RKO (cell line): ENCODE measurements at regions not wholly inside any gene's neighbourhood (a gene's known extent, or its start where the extent isn't known, plus 50 kb on each side); places are given as distances from the start of the nearest gene placed in this dataset.

Source experiments
- DNase-seq: peaks from one replicate; pipeline ENCODE4 v3.0.0-alpha.2; 2016; ENCODE audit warnings: low spot score

DNA sequence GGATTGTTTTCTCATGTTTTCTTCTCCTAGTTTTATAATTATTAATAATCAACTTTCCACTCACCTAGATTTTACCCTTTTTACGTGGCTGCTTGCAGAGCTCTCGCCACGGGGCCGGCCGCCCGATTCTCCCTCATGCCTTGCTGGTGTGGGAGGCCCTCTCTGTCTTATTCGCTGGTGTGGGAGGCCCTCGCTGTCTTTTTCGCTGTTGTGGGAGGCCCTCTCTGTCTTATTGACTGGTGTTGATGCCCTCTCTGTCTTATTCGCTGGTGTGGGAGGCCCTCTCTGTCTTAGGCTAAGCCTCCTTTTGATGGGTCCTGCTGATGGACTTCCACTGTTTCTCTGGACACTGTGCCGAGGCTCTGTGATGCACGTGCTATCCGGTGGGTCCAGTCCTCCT, 161.3 kb upstream of the IRX2 start:
- DNase-seq = no peak

DNA sequence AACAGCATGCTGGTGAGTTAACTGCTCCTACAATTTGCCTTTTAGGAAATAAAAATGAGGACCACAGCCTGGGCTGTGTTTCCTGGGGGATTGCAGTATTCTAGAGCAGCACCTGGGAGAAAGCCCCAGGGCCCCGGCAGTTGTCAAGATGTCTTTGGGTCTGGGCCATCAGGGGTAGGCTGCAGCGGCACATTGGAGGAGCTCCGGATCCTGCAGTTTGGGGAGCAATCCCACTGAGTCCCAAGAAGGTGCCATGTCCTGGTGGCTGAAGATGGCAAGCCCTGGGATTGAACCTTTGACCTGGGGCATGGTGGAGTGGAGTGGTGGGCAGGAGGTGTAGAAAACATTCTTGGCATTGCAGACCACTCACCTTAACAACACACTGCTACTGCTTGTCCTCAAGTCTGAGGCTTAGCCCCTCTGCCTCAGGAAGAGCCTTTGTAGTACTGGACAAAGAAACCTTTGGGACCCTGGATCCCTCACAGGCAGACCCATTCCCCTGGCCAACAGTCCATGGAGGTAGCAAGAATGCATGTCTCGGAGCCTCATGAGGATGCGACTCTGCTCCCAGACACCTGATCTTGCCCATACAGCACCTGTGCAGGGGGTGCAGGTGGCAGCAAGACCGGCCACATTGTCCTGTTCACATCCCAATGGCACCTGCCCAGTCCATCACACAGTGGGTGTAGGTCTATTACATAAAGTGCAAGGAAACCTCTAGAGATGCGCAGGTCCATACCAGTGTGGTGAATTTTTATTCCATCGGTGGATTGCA, 159.1 kb upstream of the IRX2 start:
- DNase-seq = no peak

DNA sequence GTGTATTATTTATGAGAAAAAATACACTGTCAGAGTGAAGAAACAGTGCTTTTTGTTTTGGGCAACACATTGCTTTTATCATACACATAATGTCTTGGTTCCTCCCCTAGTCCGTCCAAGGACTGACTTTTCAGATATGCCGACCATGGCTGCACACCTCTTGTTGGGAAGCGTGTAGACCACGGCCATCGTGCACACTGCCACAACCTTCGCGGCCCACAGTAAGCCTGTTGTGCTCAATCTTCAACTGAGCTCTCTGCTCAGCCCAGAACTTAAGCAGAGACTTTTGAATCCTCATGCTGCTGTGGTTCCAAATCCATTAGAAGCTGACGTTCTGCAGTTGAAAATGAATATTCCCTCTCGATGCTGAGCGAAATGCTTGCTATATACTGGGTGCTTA, 157.6 kb upstream of the IRX2 start:
- no peak for DNase-seq

DNA sequence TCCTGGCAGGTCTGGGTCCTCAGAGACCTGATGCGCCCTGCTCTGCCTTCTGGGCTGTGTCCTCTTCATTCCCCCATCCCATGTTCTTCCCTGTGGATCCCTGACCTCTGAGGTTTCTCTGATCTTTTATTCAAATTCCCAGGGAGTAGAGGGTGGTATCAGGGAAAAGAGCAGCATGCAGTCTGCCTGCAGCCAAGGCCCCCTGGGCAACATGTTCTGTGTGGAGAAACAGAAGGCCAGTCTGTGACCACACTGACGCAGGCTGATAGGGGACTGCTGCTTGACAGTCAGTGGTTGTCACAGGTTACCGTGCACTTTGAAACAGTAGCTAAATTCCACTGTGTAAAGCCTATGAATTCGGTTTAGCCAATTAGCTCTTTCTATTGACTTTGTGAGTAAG, 156.6 kb upstream of the IRX2 start:
- DNase-seq = no peak

DNA sequence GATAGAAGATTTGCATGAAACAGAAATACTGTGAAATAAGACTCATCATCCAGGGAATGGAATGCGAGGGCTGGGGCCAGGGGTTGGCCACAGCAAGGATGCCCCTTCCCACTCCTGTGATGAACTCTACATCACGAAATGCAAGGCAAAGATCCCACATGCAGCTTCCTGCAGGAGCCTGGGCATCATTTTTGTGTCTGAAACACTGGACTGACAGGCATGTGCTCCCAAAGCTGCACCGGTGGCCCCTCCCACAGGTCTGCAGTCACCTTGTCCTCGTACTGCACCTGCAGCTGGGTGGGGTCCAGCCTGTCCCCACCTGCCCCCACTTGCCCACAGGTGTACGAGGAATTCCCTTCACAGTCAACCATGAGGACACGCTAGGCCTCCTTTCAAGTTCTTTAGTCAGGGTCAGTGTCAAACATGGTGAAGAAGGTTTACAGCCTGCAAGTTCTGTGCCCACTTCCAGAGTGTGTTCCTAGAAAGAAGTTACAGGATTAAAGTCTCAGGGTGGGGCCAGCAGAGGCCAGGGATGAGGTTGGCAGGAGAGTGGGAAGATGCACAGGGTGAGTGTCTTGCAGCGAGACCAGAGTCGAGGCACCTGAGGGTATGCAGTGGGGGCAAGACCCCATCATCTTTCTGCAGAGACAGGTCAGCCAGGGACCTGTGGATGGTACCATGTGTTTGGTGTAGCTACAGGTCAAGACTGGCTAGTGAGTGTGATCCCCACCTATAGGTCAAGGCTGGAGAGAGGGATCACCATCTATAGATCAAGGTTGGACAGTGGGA, 155.0 kb upstream of the IRX2 start:
- no peak for DNase-seq

DNA sequence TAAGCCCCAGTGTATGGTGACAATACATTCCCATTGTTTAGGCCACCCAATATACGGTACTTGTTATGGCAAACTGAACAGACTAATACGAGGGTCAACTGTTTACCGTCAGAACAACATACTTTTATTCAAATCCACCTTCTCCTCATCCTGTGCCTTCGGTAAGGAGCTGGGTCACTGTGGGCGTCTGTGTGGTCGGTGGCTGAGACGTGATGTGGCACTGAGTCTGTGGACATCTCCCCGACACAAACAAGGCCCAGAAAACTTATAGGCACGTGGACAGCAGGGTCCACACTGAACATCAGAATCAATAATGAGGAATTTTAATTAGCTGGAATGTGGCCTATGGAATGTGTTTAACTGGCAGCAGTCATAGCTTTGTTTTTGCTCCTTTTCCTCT, 154.3 kb upstream of the IRX2 start:
- DNase-seq = no peak

DNA sequence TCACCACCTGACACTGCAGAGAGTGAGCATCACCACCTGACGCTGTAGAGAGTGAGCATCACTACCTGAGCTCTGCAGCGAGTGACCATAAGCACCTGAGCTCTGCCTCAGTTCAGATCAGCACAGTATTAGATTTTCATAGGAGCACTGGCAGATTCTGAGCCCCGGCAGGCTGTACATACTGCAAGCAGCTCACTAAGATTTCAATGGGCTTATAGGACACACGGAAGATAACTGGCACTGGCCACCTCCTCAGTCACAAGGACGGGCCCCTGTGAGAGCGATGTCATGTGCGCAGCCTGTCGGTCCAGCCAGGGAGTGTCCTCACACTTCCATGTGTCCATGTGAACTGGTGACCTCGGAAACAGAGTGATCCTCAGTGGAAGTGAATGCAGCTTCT, 153.5 kb upstream of the IRX2 start:
- DNase-seq = no peak

DNA sequence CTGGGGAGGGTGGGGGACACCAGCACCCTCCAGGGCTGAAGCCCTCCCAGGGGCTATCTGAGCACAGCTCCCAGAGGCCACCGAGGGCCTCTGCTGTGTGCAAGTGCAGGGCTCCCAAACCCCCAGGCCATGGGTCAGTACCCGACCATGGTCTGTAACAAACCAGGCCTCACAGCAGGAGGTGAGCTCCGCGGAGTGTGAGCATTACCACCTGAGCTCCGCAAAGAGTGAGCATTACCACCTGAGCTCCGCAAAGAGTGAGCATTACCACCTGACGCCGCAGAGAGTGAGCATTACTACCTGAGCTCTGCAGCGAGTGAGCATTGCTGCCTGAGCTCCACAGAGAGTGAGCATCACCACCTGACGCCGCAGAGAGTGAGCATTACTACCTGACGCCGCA, 152.9 kb upstream of the IRX2 start:
- DNase-seq = no peak

DNA sequence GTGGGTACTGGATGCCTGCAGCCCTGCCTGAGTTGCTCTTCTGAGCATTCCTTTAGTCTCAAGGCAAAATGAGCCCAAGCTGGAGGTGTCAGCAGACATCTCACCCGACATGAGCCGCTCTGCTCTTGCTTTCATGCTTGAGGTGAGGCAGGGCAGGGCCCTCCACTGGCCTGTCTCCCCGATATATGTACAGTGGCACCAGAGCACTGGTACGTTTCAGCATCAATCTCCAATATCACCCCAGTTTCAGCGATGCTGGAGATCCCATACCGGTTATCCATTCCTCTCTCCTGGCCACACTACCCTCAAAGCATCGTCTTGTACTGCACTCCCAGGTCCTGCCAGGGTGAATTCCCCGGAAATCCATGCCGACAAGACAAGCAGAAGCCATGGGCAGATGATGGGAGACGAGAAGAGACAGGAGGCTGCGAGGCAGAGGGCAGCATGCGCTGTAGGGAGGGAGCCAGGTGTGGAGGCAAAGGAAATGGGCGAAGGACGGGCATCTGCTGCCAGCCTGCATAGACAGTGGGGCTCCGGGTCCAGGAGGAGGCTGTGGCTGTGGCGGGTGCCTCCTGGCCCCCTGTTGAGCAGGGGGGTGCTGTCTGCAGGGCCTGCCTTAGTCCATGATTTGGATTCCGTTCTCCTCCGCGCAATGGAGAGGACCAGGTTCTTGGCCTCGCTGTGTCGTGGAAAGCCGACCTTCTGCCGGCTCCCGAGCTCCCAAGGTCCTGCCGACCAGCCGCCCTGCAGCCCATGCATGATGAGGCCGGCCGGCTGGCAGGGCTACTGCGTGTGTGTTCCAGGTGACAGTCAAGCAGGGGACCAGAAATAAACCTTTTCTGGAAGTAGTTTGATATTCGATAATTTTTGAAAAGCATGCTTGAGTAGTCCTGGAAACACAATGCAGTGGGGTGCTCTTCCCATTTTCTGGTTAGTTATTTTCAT, 152.2 kb upstream of the IRX2 start:
- DNase-seq = no peak

DNA sequence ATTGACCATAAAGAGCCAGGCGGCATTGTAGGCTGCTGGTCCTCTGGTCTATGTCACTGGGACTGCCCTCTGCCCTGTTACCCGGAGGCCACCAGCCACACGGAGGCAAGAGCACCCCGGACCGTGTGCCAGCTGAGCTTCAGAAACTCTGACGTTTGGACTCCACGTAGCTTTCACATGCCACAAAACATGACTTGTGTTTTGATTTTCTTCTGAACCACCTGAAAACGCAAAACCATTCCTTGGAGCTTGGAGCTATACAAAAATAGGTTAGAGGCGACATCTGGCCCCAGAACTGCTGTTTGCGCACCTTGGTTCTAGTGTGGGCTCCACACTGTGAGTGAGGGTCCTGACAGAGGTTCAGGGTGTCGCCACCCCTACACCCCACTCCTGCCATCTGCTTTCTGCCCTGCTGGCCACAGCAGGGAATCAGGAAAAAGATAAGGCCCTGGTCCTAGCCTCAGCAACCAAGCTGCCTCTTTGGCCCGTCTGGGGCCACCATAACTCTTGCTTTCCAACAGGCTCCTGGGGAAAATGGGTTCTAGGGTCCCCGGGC, 151.3 kb upstream of the IRX2 start:
- no peak for DNase-seq

DNA sequence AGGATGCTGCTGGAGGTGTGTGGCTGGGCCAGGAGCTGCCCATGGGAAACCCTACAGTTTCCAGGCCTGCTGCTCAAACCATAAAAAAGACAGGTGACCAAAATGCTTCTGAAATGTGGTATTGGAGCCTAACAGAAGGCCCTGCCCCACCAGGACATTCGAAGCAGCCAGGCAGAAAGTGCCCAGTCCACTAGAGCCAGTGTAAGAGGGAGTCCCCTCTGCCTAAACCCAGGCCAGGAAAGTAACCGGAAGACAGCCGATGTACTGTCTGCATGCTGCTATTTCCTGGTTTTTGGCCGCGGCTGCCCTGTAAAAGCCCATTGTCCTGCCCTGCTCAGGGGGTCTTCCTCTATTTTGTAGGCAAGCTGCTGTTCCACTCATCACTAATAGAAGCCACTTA, 150.7 kb upstream of the IRX2 start:
- DNase-seq = no peak

DNA sequence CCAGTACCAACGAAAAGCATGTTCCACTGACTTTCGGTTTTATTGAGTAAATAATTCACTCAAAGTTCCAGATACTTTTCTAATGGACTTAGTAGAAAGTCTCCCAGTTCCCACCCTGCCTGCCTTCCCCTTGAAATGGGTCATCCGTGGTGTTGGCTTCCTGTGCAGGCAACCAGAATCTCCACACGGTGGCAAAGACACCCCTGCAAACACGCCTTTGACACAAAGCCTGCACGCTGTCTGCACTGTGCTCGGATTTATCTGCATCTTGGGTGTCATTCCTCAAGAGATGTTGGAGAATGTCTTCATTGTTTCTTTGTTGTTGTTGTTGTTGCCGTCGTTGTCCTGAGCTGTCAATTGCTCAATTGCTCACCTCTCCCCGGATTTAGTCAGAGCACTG, 150.0 kb upstream of the IRX2 start:
- DNase-seq = no peak

DNA sequence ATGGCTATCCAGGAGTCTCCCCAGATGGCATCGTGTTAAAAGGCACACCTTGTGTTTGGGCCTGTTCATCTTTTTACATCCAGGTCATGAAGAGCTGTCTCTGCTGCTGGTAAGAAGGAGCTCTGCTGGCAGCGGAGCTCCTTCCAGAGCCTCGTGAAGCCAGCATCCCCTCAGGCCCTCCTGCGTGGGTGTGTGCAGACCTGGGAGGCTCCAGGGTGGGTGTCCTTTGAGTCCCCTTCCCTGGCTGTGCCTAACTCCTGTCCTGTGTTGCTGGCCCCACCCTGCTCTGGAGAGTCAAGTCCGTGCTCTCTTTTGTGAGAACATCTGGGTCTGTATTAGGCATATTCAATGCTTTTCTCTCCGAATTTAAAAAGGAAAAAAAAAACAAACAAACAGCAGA, 149.6 kb upstream of the IRX2 start:
- no peak for DNase-seq

DNA sequence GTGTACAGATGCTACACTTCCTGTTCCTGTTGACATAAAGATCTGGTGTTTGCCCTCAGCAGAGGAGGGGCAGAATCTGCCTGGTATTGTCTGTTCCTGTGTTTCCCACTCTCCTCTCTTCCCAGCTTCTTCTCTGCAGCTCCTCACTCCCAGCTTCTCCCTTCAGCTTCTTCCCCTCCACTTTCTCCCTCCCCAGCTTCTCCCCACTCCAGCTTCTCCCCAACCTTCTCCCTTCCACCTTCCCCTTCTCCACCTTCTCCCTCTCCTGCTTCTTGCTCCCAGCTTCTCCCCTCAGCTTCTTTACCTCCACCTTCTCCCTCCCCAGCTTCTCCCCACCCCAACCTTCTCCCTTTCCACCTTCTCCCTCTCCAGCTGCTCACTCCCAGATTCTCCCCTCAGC, 148.9 kb upstream of the IRX2 start:
- DNase-seq = no peak

DNA sequence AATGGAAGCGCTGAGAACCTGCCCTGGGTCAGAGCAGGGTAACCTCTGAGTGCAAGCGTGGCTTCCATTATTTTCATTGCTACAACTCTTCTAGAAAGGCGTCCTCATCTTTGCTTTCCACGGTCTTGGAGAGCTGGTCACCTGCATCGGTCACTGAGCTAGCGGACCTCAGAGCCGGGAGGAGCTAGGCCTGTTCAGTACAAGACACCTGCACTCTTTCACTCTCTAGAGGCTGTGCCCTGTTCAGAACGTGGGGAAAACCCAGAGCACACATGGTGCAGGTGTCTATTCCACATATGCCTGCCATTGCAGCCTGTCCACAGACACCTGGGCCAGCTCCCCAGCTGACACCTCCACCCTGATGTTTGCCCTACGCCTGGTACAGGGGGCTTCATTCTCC, 147.8 kb upstream of the IRX2 start:
- no peak for DNase-seq

DNA sequence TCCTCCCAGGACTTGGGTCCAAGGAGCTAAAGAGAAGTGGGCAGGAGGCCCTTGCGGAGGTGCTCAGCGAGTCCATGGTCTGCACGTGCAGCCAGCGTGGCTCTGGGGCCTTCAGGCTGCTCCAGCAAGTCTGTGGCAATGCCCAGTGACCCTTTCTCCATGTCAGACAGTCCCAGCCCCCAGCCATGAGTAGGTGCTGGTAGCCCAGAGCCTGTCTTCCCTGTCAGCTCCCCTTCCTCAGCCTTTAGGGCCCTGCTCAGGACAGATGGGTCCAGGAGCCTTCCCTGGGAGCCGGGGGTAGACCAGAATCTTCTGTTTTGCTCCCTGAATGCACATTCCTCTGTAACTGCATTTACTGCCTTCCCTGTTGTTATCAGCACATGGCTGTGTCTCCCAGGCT, 147.2 kb upstream of the IRX2 start:
- DNase-seq = no peak

DNA sequence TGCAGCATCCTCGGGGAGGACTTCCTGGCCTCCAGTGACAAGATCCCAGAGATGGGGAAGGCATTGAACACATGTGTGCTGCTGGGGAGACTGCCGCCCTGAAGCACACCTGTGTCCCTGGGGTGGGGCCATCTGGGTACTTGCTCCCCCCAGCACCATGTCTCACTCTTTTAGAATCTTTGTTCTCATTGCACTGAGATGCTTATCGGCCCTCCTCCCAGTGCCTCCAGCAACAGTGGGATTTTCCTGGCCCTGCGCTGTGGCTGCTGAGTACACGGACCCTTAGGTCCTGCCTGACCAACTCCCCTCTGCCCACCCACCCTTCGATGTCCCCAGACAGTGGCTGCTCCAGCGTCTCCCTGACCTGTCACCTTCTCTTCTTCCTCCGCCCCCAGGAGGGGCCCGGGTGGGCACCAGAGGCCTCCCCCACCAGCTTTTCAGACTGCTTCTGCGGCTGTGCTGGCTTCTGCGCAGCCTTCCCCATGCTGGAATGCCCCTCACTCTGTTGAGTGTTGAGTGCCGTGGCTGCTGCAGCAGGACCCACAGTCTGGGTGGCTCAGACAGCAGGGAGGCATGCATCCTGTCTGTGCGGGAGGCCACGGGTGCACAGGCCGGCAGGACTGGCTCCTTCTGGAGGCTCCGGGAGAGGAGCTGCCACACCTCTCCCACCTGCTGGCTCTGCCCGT, 145.9 kb upstream of the IRX2 start:
- DNase-seq = no peak

DNA sequence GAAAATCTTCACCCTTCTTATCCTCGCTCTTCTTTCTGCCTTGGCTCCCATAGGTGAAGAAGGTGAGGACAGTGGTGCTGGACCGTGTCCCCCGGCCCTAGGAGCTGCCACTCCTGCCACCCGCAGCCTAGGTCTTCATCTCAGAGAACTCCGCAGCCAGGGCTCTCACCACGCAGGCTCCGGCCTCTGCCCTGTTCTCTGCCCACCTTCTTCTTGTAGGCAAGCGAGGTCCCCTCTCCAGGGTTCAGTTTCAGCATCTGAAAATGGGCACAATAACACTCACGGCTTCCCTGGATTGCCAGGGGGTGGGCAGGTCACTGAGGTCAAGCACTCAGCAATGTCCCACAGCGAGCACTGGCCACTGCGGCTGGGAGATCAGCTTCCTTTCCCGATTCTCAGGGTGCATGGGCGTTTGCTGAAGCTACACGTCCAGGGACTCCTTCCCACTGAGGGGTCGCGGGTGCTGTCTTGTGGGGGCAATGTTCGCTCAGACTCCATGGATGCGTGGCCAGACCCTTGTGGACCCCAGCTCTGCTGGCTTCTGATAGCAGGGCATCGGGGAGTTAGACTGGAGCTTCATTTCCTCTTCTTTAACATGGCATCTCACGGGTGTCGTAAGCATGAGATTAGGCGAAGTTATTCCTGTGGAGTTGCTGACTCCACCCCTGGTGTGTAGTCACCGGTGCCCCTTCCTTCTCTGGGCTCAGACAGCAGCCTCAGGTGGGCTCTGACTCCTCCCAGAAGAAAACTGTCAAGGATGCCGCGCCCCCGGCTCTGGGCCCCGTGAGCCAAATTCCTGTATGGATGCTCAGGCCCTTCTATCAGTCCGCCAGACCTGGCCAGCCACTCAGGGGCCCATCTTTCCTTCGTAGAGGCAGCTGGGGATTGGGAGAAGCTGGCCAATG, 145.1 kb upstream of the IRX2 start:
- no peak for DNase-seq

DNA sequence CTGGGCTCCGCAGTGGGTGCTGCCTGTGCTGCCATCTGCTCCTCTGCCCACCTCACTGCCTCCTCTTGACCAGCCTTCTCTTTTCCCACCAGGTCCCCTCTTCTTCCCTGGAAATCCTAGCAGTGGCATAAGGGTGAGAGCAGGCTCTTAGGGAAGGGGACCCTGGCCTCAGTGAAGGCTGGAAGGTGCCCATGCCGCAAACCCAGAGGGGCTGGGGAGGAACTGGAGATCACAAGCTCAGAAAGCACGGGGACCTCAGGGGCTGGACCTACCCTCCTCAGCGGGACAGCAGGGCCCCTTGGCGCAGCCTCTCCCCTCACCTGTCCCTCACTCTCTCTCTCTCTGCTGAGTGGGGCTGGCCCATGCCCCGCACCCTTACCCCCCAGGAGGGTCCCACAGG, 144.4 kb upstream of the IRX2 start:
- DNase-seq = no peak

DNA sequence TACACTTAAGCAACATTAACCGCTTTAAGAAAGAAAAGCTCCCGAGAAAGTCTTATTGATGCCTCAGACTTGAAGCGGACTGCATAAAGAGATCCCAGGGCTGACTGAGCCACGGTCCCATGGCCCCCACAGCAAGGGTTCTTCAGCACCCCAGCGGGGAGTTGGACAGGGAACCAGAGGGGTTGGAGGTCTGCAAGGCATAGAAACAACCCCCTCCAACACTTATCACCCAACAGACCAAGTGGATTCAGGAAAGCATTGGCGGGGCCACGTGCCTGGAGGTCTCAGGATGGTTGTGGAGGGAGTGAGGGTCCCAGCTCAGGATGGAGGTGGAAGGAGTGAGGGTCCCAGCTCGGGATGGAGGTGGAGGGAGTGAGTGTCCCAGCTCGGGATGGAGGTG, 143.7 kb upstream of the IRX2 start:
- DNase-seq = no peak

DNA sequence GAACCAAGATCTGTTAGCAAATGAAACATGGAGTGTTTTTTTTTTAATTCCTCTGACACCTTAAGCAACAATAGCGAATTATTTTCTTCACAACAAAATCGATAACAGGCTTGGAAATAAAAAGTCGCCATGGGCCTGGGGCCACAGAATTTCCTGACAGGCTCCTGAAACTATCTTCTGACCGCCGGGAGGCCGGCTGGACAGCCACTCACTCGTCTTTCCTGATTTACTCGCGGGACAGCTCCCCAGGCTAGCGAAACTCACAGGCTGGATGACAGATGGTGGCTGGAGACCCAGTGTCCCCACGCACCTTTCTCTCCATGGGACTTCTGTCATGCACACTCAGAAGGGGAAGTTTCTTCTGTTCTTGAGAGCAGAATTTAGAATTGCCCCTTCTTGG, 143.3 kb upstream of the IRX2 start:
- DNase-seq = no peak
